ENCODE measurements at regions not wholly inside any gene's neighbourhood (a gene's known extent, or its start where the extent isn't known, plus 50 kb on each side); places are given as distances from the start of the nearest gene placed in this dataset.

- TF ChIP-seq CSRNP3 (CRISPR knock-in tag; IDR thresholded peaks at IDR 0.05) (no peak), CREB5 (CRISPR knock-in tag; IDR thresholded peaks at IDR 0.05; ENCODE audit: low read depth) (no peak), TCF4 (CRISPR knock-in tag; IDR thresholded peaks at IDR 0.05; ENCODE audit: borderline replicate concordance) (no peak), POU6F1 (CRISPR knock-in tag; IDR thresholded peaks at IDR 0.05; ENCODE audit: borderline replicate concordance, low read depth) (no peak), RARB (CRISPR knock-in tag; IDR thresholded peaks at IDR 0.05) (no peak), ZFP3 (CRISPR knock-in tag; IDR thresholded peaks at IDR 0.05) (no peak), PPARA (CRISPR knock-in tag; IDR thresholded peaks at IDR 0.05; ENCODE audit: borderline replicate concordance) (no peak), CSDC2 (CRISPR knock-in tag; IDR thresholded peaks at IDR 0.05) (no peak), ZFP30 (CRISPR knock-in tag; IDR thresholded peaks at IDR 0.05) (no peak), TOX (CRISPR knock-in tag; IDR thresholded peaks at IDR 0.05; ENCODE audit: borderline replicate concordance) (no peak), GLIS3 (CRISPR knock-in tag; IDR thresholded peaks at IDR 0.05) (no peak), ARNTL (CRISPR knock-in tag; IDR thresholded peaks at IDR 0.05; ENCODE audit: borderline replicate concordance, low read depth) (no peak)
These were observed 238.0 kb upstream of the SALL3 start for GRCh38 chr18:78741381-78742217.
